ENCODE measurements at regions not wholly inside any gene's neighbourhood (a gene's known extent, or its start where the extent isn't known, plus 50 kb on each side); places are given as distances from the start of the nearest gene placed in this dataset.
"Not testable (repeated sequence)": the region's sequence is repeated elsewhere in the genome, so short reads cannot be mapped to it uniquely, and the experiment has no call there.

DNA sequence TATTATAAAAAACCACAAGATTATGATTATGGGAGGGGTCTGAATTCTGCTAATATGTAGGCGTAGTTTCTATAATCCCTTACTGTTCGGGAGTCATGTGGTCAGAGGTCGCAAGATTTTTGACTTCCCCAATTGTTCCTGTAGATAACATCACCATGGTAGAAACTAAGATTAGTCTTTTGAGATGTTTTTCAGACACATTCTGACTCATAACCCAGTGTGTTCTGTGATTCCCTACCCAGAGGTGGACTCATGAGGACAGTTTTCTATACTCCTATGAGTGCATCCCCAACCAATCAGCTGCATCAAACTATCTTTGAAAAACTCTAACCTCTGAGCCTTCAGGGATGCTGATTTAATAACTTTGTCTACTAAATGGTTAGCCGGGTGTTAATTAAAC, 175.5 kb downstream of the RFPL4B start:
- no peak for DNase-seq

DNA sequence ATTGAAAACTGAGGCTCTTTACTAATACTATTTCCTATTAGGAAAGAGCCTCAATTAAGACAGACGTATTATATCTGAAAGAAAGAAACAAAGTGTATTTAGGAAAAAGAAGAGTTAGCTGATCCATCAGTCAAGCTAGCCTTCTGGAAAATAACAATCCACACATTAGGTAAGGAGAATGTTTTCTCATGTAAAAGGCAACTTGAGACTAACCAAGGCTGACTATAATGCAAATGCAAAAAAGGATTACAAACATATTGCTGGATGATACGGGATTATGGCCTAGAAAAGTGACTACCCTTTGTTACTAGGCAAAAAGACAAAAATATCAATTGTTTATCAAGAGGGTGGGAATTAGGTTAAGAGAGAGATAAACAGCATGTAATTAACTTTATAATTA, 176.9 kb downstream of the RFPL4B start:
- DNase-seq, result no peak

DNA sequence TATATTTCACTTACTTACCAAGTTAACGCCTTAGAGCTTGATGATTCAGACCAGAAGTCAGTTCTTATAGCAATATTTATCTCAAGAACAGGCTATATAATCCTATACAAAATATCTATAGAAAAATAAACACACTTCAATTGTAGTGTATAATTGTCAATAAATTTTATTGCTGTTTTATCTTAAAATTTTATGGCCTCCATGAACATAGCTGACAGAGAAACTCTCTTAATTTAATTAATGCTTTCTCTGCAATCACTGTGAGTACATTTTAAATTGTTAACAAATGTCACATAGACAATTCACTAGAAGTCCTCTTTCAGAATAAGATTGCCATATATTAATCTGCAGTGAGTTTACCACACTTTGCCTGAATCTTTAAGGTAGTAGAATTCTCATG, 178.6 kb downstream of the RFPL4B start:
- DNase-seq, result no peak

DNA sequence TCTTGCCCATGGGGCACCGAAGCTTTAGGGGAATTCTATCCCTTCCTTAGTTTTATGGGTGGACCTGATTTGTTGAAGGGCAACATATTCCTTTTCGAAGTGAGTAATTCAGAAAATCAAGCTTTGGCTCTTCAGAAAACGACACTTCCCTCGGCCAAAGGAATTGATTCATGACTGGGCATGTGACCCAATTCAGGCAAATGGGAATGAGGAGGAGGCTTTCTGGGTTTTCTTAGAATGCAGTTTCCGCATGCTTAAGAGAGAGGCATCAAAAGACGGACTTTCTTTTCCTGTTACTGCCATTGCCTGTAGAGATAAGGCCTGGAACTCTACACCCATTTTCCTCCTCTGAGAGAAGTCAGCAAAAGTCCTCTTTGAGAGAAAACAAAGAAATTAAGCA, 179.5 kb downstream of the RFPL4B start:
- no peak for DNase-seq

DNA sequence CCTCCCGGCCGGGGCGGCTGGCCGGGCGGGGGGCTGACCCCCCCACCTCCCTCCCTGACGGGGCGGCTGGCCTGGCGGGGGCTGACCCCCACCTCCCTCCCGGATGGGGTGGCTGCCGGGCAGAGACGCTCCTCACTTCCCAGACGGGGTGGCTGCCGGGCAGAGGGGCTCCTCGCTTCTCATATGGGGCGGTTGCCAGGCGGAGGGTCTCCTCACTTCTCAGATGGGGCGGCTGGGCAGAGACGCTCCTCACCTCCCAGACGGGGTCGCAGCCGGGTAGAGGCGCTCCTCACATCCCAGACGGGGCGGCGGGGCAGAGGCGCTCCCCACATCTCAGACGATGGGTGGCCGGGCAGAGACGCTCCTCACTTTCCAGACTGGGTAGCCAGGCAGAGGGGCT, 181.2 kb downstream of the RFPL4B start:
- DNase-seq, result not testable (repeated sequence)

DNA sequence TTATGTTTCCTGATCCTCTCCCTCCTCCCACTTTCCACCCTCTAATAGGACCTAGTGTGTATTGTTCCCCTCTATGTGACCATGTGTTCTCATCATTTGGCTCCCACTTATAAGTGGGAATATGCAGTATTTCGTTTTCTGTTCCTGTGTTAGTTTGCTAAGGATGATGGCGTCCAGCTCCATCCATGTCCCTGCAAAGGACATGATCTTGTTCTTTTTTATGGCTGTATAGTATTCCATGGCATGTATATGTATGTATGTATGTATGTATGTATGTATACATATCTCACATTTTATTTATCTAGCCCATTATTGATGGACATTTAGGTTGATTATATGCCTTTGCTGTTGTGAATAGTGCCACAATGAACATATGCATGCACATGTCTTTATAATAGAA, 188.7 kb downstream of the RFPL4B start:
- no peak for DNase-seq

DNA sequence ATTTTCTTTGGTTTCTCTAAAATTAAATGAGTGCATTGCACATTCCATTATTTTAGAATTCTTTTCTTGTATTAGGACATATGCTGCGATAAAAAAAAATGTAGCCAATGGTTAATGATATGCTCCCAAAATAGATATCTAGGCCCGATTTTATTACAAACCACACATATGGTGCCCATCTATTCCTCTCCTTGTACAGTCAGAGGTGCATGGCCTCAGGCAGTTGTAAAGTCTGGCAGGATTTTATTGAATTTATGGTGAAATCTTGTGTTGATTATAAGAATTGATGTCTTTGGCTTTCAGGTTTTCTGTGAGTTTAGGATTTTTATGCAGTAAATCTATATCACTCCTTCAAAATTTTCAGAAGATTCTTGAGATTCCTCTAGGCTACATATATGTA, 192.2 kb downstream of the RFPL4B start:
- DNase-seq, result no peak

DNA sequence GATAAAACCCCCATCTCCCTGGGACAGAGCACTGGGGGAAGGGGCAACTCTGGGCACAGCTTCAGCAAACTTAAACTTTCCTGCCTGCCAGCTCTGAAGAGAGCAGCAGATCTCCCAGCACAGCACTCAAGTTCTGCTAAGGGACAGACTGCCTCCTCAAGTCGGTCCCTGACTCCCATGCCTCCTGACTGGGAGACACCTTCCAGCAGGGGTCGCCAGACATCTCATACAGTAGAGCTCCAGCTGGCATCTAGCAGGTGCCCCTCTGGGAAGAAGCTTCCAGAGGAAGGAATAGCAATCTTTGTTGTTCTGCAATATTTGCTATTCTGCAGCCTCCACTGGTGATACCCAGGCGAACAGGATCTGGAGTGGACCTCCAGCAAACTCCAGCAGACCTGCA, 194.7 kb downstream of the RFPL4B start:
- DNase-seq, result not testable (repeated sequence)

DNA sequence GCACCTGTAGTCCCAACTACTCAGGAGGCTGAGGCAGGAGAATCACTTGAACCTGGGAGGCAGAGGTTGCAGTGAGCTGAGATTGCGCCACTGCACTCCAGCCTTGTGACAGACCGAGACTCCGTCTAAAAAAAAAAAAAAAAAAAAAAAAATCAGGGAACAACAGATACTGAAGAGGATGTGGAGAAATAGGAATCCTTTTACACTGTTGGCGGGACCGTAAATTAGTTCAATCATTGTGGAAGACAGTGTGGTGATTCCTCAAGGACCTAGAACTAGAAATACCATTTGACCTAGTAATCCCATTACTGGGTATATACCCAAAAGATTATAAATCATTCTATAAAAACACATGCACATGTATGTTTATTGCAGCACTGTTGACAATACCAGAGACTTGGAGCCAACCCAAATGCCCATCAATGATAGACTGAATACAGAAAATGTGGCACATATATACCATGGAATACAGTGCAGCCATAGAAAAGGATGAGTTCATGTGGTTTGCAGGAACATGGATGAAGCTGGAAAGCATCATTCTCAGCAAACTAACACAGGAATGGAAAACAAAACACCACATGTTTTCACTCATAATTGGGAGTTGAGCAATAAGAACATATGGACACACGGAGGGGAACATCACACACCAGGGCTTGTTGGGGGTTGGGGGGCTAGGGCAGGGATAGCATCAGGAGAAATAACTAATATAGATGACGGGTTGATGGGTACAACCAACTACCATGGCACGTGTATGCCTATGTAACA, 200.4 kb downstream of the RFPL4B start:
- DNase-seq, result not testable (repeated sequence)

DNA sequence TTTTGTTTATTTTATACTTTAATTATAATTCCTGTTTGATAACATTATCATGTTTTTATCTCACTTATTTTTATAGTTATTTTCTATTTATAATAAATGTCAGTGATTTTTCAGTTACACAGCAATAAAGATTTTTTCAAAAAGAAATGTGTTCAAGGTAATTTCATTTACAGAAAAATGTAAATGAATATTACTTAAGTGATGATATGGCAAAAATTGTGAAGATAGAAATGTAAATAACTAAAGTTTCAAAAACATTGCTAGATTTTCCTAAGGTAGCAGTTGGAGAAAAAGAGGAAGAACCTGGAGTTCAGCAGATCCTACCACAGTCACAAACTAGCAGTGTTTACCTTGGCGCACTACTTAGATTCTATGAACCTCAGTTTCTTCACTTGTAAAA, 202.6 kb downstream of the RFPL4B start:
- no peak for DNase-seq

DNA sequence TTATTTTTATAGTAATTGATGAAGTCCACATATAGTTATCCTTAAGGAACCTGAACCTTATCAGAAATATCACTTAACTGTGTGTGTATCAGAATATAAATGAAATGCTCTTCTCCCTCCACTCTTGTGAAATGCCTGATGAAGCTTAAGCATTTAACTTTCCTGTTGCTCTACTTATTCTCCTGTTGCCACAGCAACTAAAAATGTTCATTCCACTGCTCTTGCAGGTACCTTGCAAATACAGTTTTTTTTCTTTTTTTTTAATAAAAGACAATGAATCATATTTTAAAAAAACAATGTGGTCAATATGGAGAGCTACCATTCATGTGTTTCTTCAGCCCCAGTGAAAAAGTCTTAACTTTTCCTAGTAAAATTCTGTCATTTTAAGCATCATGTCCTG, 210.3 kb downstream of the RFPL4B start:
- no peak for DNase-seq

DNA sequence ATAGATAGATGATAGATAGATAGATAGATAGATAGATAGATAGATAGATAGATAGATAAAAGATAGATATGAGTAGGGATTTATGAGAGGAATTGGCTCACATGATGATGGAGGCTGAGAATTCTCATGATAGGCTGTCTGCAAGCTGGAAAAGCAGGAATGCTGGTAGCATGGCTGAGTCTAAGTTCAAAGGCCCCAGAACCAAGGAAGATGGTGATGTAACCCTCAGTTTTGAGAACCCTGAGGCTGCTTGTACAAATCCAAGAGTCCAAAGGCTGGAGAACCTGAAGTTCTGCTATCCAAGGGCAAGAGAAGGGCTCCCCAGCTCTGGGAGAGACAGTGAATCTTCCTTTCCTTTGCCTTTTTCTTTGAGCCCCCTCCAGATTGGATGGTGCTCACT, 210.8 kb downstream of the RFPL4B start:
- DNase-seq, result no peak

DNA sequence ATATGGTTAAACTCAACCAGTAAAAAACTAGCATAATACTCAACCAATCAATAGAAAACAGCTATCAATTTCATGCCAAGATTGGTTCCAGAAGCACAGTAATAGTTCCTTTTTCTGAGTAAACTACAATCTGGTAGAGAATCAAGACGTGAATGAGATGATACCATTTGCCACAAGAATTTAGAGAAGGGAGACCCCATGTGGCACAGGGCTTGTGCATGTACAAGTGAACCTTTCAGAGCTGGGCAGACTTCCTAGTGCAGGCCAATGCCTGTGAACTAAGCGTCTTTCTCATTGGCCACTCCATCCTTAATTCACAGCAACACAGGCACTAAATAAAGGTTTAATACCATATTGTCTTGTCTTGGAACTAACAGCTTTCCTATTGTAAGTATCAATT, 213.5 kb downstream of the RFPL4B start:
- DNase-seq, result no peak

DNA sequence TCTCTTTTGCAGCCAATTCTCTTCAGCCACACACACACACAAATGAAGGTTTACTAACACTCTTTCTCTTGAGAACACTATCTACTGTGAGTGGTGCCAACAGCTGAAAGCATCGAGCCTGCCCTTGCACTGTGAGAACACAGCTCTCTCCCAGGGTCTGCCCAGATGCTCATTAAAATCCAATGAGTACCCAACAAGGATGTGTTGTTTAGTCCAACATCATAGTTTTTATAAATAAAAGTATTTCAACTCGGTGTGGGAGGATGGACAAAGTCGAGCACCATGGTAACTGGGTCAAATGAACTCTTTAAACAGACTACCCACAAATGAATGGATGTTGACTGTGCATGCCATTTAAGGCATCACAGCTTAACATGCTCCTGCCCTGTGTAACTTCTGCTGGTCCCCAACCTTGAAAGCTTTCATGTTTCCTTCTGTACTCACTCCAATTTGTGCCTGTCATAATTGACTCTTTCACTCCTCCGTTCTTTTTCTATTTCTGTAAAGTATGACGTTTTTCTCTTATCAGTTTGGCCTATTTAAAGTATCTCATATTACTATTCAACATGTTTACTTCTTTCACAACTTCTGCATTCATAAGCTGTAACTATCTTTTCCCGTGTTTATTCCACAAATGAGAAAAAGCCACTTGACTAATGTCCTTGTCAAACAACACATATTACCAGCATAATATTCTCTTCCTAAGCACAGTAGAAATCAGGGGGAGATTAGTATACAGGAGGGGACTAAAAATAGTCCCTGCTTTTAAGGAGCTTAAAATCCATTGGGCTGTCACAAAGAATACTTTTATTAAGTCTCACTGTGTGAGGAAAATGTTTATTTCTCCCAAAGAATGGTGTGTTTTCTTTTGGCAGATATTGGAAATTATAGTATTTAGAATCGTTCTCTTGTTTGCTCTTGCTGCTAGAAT, 215.4 kb downstream of the RFPL4B start:
- DNase-seq, result no peak

DNA sequence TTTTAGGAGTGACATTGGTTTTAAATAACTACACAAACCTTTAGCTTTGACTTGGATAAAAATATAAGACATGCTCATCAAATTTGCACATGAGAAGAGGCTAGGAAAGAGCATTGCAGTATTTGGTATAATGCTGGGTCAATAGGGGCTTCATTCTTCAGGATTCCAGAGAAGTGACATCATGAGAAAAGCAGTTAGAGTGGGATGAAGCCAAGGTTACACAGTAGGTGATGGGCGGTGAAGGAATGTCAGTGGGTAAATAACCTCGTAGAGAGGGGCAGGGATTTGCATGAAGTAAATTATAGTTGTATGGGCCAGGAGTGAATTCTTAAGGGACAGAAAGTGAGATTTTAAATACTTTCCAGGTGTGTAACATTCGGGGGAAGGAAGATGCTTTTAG, 216.2 kb downstream of the RFPL4B start:
- no peak for DNase-seq

DNA sequence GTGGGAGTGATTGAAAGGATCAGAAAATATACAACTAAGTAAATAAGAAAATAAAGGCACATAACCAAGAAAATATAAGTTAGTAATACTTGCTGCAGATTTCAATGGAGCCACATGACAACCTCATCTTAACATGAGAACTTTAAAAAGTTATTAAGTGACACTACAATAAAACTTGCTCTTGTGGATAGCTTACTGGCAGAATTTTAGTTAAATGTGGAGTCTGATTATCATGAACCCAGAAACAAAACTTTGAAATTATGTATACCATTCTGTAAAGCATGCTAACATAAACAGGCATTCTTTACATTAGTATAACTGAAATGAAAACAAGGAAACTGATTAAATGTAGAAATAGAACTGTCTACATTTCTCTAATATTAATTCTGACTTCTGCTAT, 220.9 kb downstream of the RFPL4B start:
- DNase-seq, result no peak

DNA sequence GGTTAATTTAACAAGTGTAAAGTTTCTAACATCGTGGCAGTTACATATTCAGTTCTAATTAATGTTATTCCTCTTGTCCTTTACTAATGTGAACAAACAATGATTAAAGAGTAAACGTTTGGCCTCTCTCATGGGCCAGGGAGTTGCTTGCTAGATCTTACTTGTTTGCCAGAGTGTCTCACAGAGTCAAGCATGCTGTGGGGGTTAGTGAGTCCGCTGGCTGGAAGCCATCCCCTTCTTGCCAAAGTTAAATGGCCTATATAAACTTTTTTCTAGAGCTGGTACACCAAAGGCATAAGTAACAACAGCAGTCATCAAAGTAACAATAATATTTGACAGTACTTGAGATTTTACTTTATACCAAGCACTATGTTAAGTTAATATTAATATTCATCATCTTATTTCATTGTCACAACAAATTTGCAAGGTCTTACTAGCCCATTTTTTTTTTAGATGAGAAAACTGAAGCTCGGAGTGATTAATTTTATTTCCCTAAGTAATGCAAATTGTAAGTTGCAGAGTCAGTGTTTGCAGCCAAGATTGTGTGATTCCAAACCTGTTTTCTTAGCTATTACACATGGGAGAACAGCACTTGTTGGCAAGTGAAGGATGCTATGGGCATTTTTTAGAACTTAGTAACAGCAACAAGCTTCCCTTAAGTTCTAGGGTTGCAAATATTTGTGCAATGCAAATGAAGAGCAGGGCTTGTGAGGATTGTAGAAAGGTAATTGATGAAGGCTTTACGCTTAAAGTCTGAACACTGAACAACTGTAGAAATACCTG, 224.5 kb downstream of the RFPL4B start:
- DNase-seq, result peak; percentile 64

DNA sequence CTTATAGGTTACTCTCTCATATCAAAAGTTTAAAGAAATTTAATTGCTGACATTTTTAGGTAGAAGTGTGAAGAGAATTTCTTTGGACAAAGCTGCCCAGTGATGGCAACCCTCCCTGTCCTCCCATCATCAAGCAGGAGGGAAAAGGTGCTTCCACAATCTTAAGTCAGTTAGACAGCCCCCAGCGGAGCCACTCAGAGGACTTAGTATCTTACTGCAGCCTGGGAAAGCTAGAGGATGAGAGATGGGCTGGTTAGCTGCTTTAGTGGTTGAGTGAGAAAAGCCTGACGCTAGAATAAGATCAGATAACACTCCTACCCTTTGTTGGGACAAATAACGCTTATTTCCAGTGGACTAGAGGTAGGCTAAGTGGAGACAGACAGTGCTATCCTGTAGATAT, 227.1 kb downstream of the RFPL4B start:
- no peak for DNase-seq

DNA sequence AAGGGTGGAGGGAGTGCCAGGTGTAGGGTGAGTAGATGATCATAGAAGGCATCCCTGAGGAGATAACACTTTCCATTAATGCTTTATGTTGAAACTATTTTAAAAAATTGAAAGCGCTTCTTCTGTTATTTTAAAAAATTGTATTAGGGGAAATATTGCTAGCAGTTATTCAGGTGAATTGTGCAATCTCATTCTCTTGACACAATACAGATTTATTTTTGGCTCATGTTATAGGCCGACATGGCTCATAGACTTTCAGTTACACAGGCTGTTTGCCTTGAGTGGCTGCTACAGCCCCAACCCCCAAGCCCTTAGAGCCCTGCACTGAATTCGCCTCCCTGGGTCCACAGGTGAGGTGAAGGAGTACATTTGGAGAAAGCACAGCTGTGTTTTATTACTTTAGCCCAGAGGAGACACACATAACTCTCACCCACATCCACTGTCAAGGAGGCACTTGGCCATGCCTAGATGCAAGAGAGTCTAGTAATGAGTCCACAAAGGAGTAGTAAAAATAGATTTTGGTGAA, 228.2 kb downstream of the RFPL4B start:
- no peak for DNase-seq

DNA sequence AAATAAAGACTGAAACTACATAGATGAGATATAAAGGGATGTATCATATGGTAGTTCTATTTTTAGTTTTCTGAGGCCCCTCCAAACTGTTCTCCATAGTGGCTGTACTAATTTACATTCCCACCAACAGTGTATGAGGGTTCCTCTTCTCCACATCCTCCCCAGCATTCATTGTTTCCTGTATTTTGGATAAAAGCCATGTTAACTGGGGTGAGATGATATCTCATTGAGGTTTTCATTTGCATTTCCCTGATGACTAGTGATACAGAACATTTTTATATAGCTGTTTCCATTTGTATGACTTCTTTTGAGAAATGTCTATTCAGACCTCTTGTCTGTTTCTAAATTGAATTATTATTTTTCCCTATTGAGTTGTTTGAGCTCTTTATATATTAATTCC, 229.3 kb downstream of the RFPL4B start:
- no peak for DNase-seq

DNA sequence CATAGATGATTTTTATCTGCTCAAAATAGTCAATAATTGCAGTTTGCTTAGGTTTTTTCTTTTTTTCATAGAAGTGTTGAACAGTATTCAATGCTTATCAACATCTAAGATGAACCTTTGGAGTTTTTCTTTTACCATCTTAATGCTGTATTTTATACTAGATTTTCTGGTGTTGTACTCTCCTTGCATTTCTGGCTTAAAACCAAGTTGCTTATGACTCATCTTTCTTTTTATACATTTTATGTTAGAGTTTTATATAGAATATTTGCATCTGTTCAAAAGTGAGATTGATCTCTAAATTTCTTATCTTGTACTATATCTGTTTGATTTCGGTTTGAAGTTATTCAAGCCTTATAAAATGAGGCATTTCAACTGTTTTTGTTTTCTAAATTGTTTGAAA, 232.5 kb downstream of the RFPL4B start:
- DNase-seq, result no peak

DNA sequence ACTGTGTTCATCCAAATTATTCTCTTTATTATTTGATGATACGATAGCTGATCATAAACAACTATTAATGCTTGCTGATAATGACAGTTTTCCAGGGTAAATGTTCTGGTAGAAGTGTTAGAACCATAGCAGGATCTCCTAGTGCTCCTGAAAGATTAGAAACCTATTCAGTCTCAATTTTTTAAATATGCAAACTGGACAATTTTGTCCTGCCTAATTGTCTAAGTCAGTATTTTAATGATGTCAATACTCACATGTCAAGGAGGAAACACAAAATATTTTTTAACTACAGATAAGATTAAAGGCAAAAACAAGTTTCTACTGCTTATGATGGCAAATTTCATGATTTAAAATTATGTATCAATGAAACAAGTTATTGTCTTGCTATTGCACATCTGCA, 233.9 kb downstream of the RFPL4B start:
- DNase-seq, result no peak

DNA sequence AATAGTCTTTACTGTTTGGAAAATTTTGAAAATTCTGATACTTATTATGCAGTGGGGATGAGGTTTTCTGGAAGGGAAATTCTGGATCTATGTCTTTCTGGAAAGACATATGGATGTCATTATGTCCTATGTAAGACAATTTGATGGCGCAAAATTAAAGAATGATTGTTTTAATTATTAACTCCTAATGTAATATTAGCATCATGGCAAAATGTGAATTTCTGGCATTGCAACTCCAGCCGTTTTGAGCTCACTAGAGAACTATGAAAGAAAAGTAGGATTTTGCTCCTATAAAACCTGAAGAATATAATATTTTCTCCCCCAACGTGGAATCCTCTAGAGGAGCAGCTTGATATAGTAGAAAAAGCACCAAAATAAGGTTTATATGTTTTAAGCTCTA, 243.2 kb downstream of the RFPL4B start:
- no peak for DNase-seq

All from NCI-H446 treated with DMSO at 0.1 percent for 48 hours (cell line).